DOHH2 (cell line): ENCODE measurements at regions not wholly inside any gene's neighbourhood (a gene's known extent, or its start where the extent isn't known, plus 50 kb on each side); places are given as distances from the start of the nearest gene placed in this dataset.

Experiments
- CTCF ChIP-seq: fragments of 200-600 bp; sonication (generic); IDR thresholded peaks from one replicate; pipeline ENCODE4 v1.5.1; 2014; ENCODE audit warnings: antibody characterized with exemption, mild to moderate bottlenecking, low read depth, low read length; ENCODE audit not compliant: poor library complexity, severe bottlenecking
- EZH2phosphoT487 ChIP-seq: fragments of 200-600 bp; sonication (generic); IDR thresholded peaks from 2 replicates; pipeline ENCODE4 v1.6.1; 2017; ENCODE audit warnings: borderline replicate concordance, mild to moderate bottlenecking, antibody characterized with exemption, low read length, moderate library complexity, mixed read lengths

- no peak for TF ChIP-seq CTCF
- TF ChIP-seq EZH2phosphoT487 = no peak
These were observed 98.5 kb upstream of the S1PR3 start for GRCh38 chr9:88892724-88893123.
